Endodermal cell (in vitro differentiated cells): ENCODE measurements at regions not wholly inside any gene's neighbourhood (a gene's known extent, or its start where the extent isn't known, plus 50 kb on each side); places are given as distances from the start of the nearest gene placed in this dataset.

Experiments
- DNase-seq: peaks from one replicate; pipeline ENCODE4 v3.0.0-alpha.2; 2017
- H3K27ac ChIP-seq: 2 replicates; pipeline ENCODE4 v1.5.1; 2013; ENCODE audit warnings: mild to moderate bottlenecking, low read depth, low read length, moderate library complexity
- H3K27me3 ChIP-seq: 2 replicates; pipeline ENCODE4 v1.6.1; 2013; ENCODE audit warnings: mild to moderate bottlenecking, low read length, moderate library complexity; ENCODE audit not compliant: insufficient read depth, control insufficient read depth, poor library complexity, severe bottlenecking
- H3K36me3 ChIP-seq: 2 replicates; pipeline ENCODE4 v1.7.0; 2013; ENCODE audit warnings: mild to moderate bottlenecking, low read length, moderate library complexity; ENCODE audit not compliant: control insufficient read depth, insufficient read depth
- H3K4me1 ChIP-seq: one replicate; pipeline ENCODE4 v1.7.0; 2013; ENCODE audit warnings: low read length; ENCODE audit not compliant: control insufficient read depth, insufficient read depth
- H3K4me3 ChIP-seq: 2 replicates; pipeline ENCODE4 v1.5.1; 2013; ENCODE audit warnings: mild to moderate bottlenecking, low read length, moderate library complexity
- H3K9ac ChIP-seq: 2 replicates; pipeline ENCODE4 v1.6.1; 2013; ENCODE audit warnings: mild to moderate bottlenecking, low read length, moderate library complexity; ENCODE audit not compliant: poor library complexity, severe bottlenecking; ENCODE audit errors: extremely low read depth
- H3K9me3 ChIP-seq: 2 replicates; pipeline ENCODE4 v1.6.1; 2013; ENCODE audit warnings: mild to moderate bottlenecking, low read length, moderate library complexity; ENCODE audit not compliant: control insufficient read depth
- H3K27ac Mint-ChIP-seq: 2 replicates; pipeline ENCODE4 v1.8.0; 2020; ENCODE audit warnings: mixed read lengths
- H3K27me3 Mint-ChIP-seq: 2 replicates; pipeline ENCODE4 v1.8.0; 2021; ENCODE audit warnings: mild to moderate bottlenecking, mixed read lengths; ENCODE audit not compliant: insufficient read depth
- H3K36me3 Mint-ChIP-seq: 2 replicates; pipeline ENCODE4 v1.8.0; 2020; ENCODE audit warnings: low read depth, mixed read lengths
- H3K4me1 Mint-ChIP-seq: 2 replicates; pipeline ENCODE4 v1.8.0; 2020; ENCODE audit warnings: mixed read lengths
- H3K4me3 Mint-ChIP-seq: 2 replicates; pipeline ENCODE4 v1.8.0; 2020; ENCODE audit warnings: mild to moderate bottlenecking, moderate library complexity, mixed read lengths
- H3K9me3 Mint-ChIP-seq: 2 replicates; pipeline ENCODE4 v1.8.0; 2020; ENCODE audit warnings: mild to moderate bottlenecking, mixed read lengths
- CTCF ChIP-seq: fragments of 200-600 bp; sonication (generic); conservative IDR thresholded peaks from 2 replicates; pipeline ENCODE4 v1.5.0; 2021; ENCODE audit warnings: antibody characterized with exemption, mild to moderate bottlenecking
- WGBS, 2 experiments: methylation state at CpG; one replicate each; pipeline versions ENCODE4 v1.1.5 to v1.1.7; 2013; ENCODE audit warnings: missing lambda C conversion rate in 2 of 2, mixed read lengths in 1 of 2; ENCODE audit not compliant: insufficient coverage in 1 of 2, insufficient read length in 1 of 2; 5-methylcytosine and 5-hydroxymethylcytosine counted together

- no peak for TF ChIP-seq CTCF
- Mint-ChIP-seq H3K27me3 (no peaks in the 10 kb centered on the region), H3K9me3 (no peaks in the 10 kb centered on the region), H3K4me3 (no peak overlapping the region), H3K4me1 (peaks cover 7% of the 10 kb centered on the region), H3K36me3 (no peaks in the 10 kb centered on the region), H3K27ac (no peak overlapping the region)
- H3K27me3 ChIP-seq = no peaks in the 10 kb centered on the region
- no peak overlapping the region for H3K4me3 ChIP-seq
- WGBS, 2 experiments = 87 to 94% methylated on average over 4 to 7 of the region's 7 CpGs
- DNase-seq = no peak
- no peak overlapping the region for H3K27ac ChIP-seq
- H3K4me1 ChIP-seq = peaks cover 3% of the 10 kb centered on the region
- H3K9me3 ChIP-seq = no peaks in the 10 kb centered on the region
- no peak overlapping the region for H3K9ac ChIP-seq
- no peaks in the 10 kb centered on the region for H3K36me3 ChIP-seq
Observed at GRCh38 chr1:40914927-40915569, 52.9 kb upstream of the CITED4 start.

DNA sequence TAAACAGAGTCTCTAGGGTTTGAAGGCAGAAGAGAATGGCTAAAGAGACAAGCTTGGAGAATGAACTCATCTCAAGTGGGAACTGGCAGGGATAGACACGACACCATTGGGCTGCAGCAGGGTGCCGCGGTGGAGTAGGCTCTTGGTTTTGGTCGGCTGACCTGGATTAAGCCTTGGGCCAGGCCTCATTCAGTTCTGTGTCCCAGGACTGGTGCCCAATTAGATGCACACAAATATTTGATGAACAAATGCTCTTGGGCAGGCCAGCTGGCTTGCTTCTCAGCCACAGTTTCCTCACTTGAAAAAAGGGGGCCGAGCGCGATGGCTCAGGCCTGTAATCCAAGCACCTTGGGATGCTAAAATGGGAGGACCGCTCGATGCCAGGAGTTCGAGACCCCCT lies 53.4 kb upstream of the CITED4 start:
- TF ChIP-seq CTCF = no peak
- no peak overlapping the region for H3K4me3 ChIP-seq
- no peaks in the 10 kb centered on the region for H3K36me3 ChIP-seq
- H3K9me3 ChIP-seq = no peaks in the 10 kb centered on the region
- WGBS, 2 experiments = 81 to 87% methylated on average over 4 to 10 of the region's 10 CpGs
- no peak for DNase-seq
- peaks cover 7% of the 10 kb centered on the region for H3K4me1 Mint-ChIP-seq
- H3K36me3 Mint-ChIP-seq = no peaks in the 10 kb centered on the region
- H3K4me1 ChIP-seq = peaks cover 3% of the 10 kb centered on the region
- H3K27ac Mint-ChIP-seq = no peak overlapping the region
- H3K9me3 Mint-ChIP-seq = no peaks in the 10 kb centered on the region
- H3K4me3 Mint-ChIP-seq = no peak overlapping the region
- no peaks in the 10 kb centered on the region for H3K27me3 ChIP-seq
- H3K27ac ChIP-seq = no peak overlapping the region
- no peak overlapping the region for H3K9ac ChIP-seq
- no peaks in the 10 kb centered on the region for H3K27me3 Mint-ChIP-seq

- H3K27ac ChIP-seq = no peak overlapping the region
- no peak for DNase-seq
- Mint-ChIP-seq H3K4me1 (peaks cover 7% of the 10 kb centered on the region), H3K36me3 (no peaks in the 10 kb centered on the region), H3K4me3 (no peak overlapping the region), H3K27ac (no peak overlapping the region), H3K9me3 (no peaks in the 10 kb centered on the region), H3K27me3 (no peaks in the 10 kb centered on the region)
- no peak overlapping the region for H3K9ac ChIP-seq
- H3K4me3 ChIP-seq = no peak overlapping the region
- H3K27me3 ChIP-seq = no peaks in the 10 kb centered on the region
- H3K36me3 ChIP-seq = no peaks in the 10 kb centered on the region
- H3K9me3 ChIP-seq = no peaks in the 10 kb centered on the region
- H3K4me1 ChIP-seq = peaks cover 3% of the 10 kb centered on the region
- no peak for TF ChIP-seq CTCF
- WGBS, 2 experiments = 76 to 83% methylated on average over 6 of the region's 6 CpGs
Observed at GRCh38 chr1:40917995-40918711, 56.0 kb upstream of the CITED4 start.
